Glutamatergic neuron (in vitro differentiated cells): ENCODE measurements at regions not wholly inside any gene's neighbourhood (a gene's known extent, or its start where the extent isn't known, plus 50 kb on each side); places are given as distances from the start of the nearest gene placed in this dataset.

Experiments
- DNase-seq: peaks from one replicate; pipeline ENCODE4 v3.0.0; 2022
- H3K27ac Mint-ChIP-seq: one replicate; pipeline ENCODE4 v1.8.0; 2020; ENCODE audit warnings: mild to moderate bottlenecking, mixed read lengths, inconsistent platforms; ENCODE audit not compliant: unreplicated experiment
- H3K27me3 Mint-ChIP-seq: one replicate; pipeline ENCODE4 v1.8.0; 2020; ENCODE audit warnings: mild to moderate bottlenecking, moderate library complexity, mixed read lengths, inconsistent platforms; ENCODE audit not compliant: unreplicated experiment
- H3K36me3 Mint-ChIP-seq: one replicate; pipeline ENCODE4 v1.8.0; 2020; ENCODE audit warnings: mild to moderate bottlenecking, mixed read lengths, inconsistent platforms; ENCODE audit not compliant: unreplicated experiment
- H3K4me1 Mint-ChIP-seq: one replicate; pipeline ENCODE4 v1.8.0; 2020; ENCODE audit warnings: mild to moderate bottlenecking, low read depth, mixed read lengths, inconsistent platforms; ENCODE audit not compliant: unreplicated experiment
- H3K4me3 Mint-ChIP-seq: one replicate; pipeline ENCODE4 v1.8.0; 2020; ENCODE audit warnings: mild to moderate bottlenecking, mixed read lengths, inconsistent platforms; ENCODE audit not compliant: unreplicated experiment
- H3K9me3 Mint-ChIP-seq: one replicate; pipeline ENCODE4 v1.8.0; 2020; ENCODE audit warnings: mild to moderate bottlenecking, moderate library complexity, mixed read lengths, inconsistent platforms; ENCODE audit not compliant: unreplicated experiment
- CTCF ChIP-seq: fragments of 200-600 bp; sonication (generic); IDR thresholded peaks from one replicate; pipeline ENCODE4 v1.5.0; 2021; ENCODE audit not compliant: partially characterized antibody, unreplicated experiment

GRCh38 chr18:2027756-2028155, 543.5 kb downstream of the METTL4 start:
- H3K27me3 Mint-ChIP-seq: peaks cover 2% of the 10 kb centered on the region
- no peak overlapping the region for H3K27ac Mint-ChIP-seq
- no peak for DNase-seq
- H3K9me3 Mint-ChIP-seq: no peaks in the 10 kb centered on the region
- no peak for TF ChIP-seq CTCF
- H3K4me1 Mint-ChIP-seq: no peaks in the 10 kb centered on the region
- H3K36me3 Mint-ChIP-seq: no peaks in the 10 kb centered on the region
- H3K4me3 Mint-ChIP-seq: no peak overlapping the region

- H3K4me1 Mint-ChIP-seq: no peaks in the 10 kb centered on the region
- H3K4me3 Mint-ChIP-seq: no peak overlapping the region
- no peaks in the 10 kb centered on the region for H3K9me3 Mint-ChIP-seq
- no peak for DNase-seq
- H3K36me3 Mint-ChIP-seq: no peaks in the 10 kb centered on the region
- peaks cover 2% of the 10 kb centered on the region for H3K27me3 Mint-ChIP-seq
- H3K27ac Mint-ChIP-seq: no peak overlapping the region
- TF ChIP-seq CTCF: no peak
These were observed 542.3 kb downstream of the METTL4 start for GRCh38 chr18:2028986-2029385.

- no peaks in the 10 kb centered on the region for H3K36me3 Mint-ChIP-seq
- no peaks in the 10 kb centered on the region for H3K4me1 Mint-ChIP-seq
- no peaks in the 10 kb centered on the region for H3K9me3 Mint-ChIP-seq
- H3K27ac Mint-ChIP-seq: no peak overlapping the region
- no peak for TF ChIP-seq CTCF
- no peak for DNase-seq
- peaks cover 2% of the 10 kb centered on the region for H3K27me3 Mint-ChIP-seq
- no peak overlapping the region for H3K4me3 Mint-ChIP-seq
These were observed 540.7 kb downstream of the METTL4 start for GRCh38 chr18:2030647-2031046.

GRCh38 chr18:2032036-2032435, 539.3 kb downstream of the METTL4 start:
- no peaks in the 10 kb centered on the region for H3K4me1 Mint-ChIP-seq
- no peak overlapping the region for H3K27ac Mint-ChIP-seq
- TF ChIP-seq CTCF: no peak
- no peaks in the 10 kb centered on the region for H3K36me3 Mint-ChIP-seq
- DNase-seq: no peak
- H3K27me3 Mint-ChIP-seq: peaks cover 2% of the 10 kb centered on the region
- H3K4me3 Mint-ChIP-seq: no peak overlapping the region
- no peaks in the 10 kb centered on the region for H3K9me3 Mint-ChIP-seq

GRCh38 chr18:2035056-2035455, 536.2 kb downstream of the METTL4 start:
- no peaks in the 10 kb centered on the region for H3K4me1 Mint-ChIP-seq
- no peaks in the 10 kb centered on the region for H3K36me3 Mint-ChIP-seq
- no peak for DNase-seq
- H3K9me3 Mint-ChIP-seq: no peaks in the 10 kb centered on the region
- H3K27me3 Mint-ChIP-seq: no peaks in the 10 kb centered on the region
- H3K4me3 Mint-ChIP-seq: no peak overlapping the region
- no peak for TF ChIP-seq CTCF
- H3K27ac Mint-ChIP-seq: no peak overlapping the region
